H1 (cell line): ENCODE measurements at regions not wholly inside any gene's neighbourhood (a gene's known extent, or its start where the extent isn't known, plus 50 kb on each side); places are given as distances from the start of the nearest gene placed in this dataset.

Source experiments
- CTCF ChIA-PET: fragments of 300-600 bp; sonication (Branson Sonifier 250); formaldehyde crosslinking; loops from one replicate; lab custom pipeline; 2021; ENCODE audit not compliant: partially characterized antibody; lab: Charles Lee
- POLR2A ChIA-PET: fragments of 300-600 bp; sonication (Branson Sonifier 250); formaldehyde crosslinking; loops from one replicate; lab custom pipeline; 2021; ENCODE audit warnings: inconsistent platforms; ENCODE audit not compliant: partially characterized antibody; lab: Charles Lee
- DNase-seq, 2 experiments: peaks; one replicate each; pipeline versions ENCODE4 v3.0.0 to v3.0.0-alpha.2; 2010 to 2022; ENCODE audit warnings: low spot score in 2 of 2, low read depth in 1 of 2, mixed read lengths in 1 of 2
- FAIRE-seq: peaks from 2 replicates; lab custom pipeline; 2011; peaks lifted over from hg19 to GRCh38; lab: Jason Lieb, UNC
- H2AFZ ChIP-seq: 2 replicates; pipeline ENCODE4 v1.8.1; 2012; ENCODE audit warnings: low read length, inconsistent platforms
- H2AK5ac ChIP-seq: 2 replicates; pipeline ENCODE4 v1.6.1; 2013; ENCODE audit warnings: low read depth, low read length
- H2BK120ac ChIP-seq: replicated peaks from 2 replicates; pipeline ENCODE3; 2013; ENCODE audit warnings: low read depth, low read length, inconsistent platforms
- H2BK12ac ChIP-seq: 2 replicates; pipeline ENCODE4 v1.6.1; 2013; ENCODE audit warnings: low read depth, low read length
- H2BK15ac ChIP-seq: 2 replicates; pipeline ENCODE4 v1.6.1; 2013; ENCODE audit warnings: low read length
- H2BK20ac ChIP-seq: 2 replicates; pipeline ENCODE4 v1.6.1; 2013; ENCODE audit warnings: low read length
- H2BK5ac ChIP-seq: 2 replicates; pipeline ENCODE4 v1.6.1; 2013; ENCODE audit warnings: low read depth, low read length
- H3K14ac ChIP-seq: 2 replicates; pipeline ENCODE4 v1.6.1; 2013; ENCODE audit warnings: inconsistent platforms; ENCODE audit not compliant: insufficient read length
- H3K18ac ChIP-seq: 2 replicates; pipeline ENCODE4 v1.6.1; 2013; ENCODE audit warnings: low read length; ENCODE audit errors: extremely low read depth
- H3K23ac ChIP-seq: 2 replicates; pipeline ENCODE4 v1.6.1; 2013; ENCODE audit warnings: inconsistent platforms; ENCODE audit not compliant: insufficient read length
- H3K23me2 ChIP-seq: 2 replicates; pipeline ENCODE4 v1.6.1; 2013; ENCODE audit warnings: low read depth, low read length
- H3K27ac ChIP-seq: 2 replicates; pipeline ENCODE4 v1.6.1; 2011; ENCODE audit warnings: low read depth, low read length, inconsistent platforms
- H3K27me3 ChIP-seq, 4 experiments: replicated peaks in 1 of 4; 1 replicate in 1 of 4; 2 replicates in 3 of 4; pipeline versions ENCODE4 v1.6.1 to v1.8.1; 2011 to 2013; ENCODE audit warnings: low read length in 3 of 4, mild to moderate bottlenecking in 3 of 4, inconsistent platforms in 2 of 4, mixed read lengths in 2 of 4, moderate library complexity in 1 of 4; ENCODE audit not compliant: control insufficient read depth in 3 of 4, insufficient read depth in 3 of 4; ENCODE audit errors: extremely low read depth in 1 of 4
- H3K36me3 ChIP-seq, 4 experiments: 2 replicates each; pipeline versions ENCODE4 v1.6.1 to v1.8.1; 2011 to 2013; ENCODE audit warnings: mild to moderate bottlenecking in 4 of 4, low read length in 3 of 4, moderate library complexity in 2 of 4, control low read depth in 1 of 4, inconsistent platforms in 1 of 4; ENCODE audit not compliant: insufficient read depth in 4 of 4, control insufficient read depth in 2 of 4
- H3K4ac ChIP-seq: replicated peaks from 2 replicates; pipeline ENCODE3; 2013; ENCODE audit warnings: low read length, low read depth, mixed read lengths, inconsistent platforms; ENCODE audit not compliant: insufficient read length
- H3K4me1 ChIP-seq, 4 experiments: replicated peaks in 1 of 4; 1 replicate in 1 of 4; 2 replicates in 3 of 4; pipeline versions ENCODE4 v1.6.1 to v1.8.1; 2011 to 2013; ENCODE audit warnings: low read length in 3 of 4, inconsistent platforms in 2 of 4, mixed read lengths in 1 of 4; ENCODE audit not compliant: insufficient read depth in 4 of 4, control insufficient read depth in 3 of 4
- H3K4me2 ChIP-seq, 2 experiments: 2 replicates each; pipeline versions ENCODE4 v1.6.1 to v1.8.1; 2011 to 2013; ENCODE audit warnings: low read depth in 2 of 2, low read length in 2 of 2, control low read depth in 1 of 2, inconsistent platforms in 1 of 2, mild to moderate bottlenecking in 1 of 2; ENCODE audit not compliant: insufficient read depth in 1 of 2
- H3K4me3 ChIP-seq, 4 experiments: fragments of 200-600, 300-600 bp in 1 of 4; sonication (generic), shearing (Covaris generic), sonication (Bioruptor Twin) in 1 of 4; 2 replicates each; pipeline versions ENCODE4 v1.5.1 to v1.8.1; 2011 to 2016; ENCODE audit warnings: low read length in 4 of 4, low read depth in 3 of 4, control low read depth in 2 of 4, inconsistent platforms in 2 of 4, mild to moderate bottlenecking in 2 of 4, mixed read lengths in 1 of 4, moderate library complexity in 1 of 4; ENCODE audit not compliant: insufficient read depth in 2 of 4; ENCODE audit errors: extremely low read depth in 1 of 4
- H3K56ac ChIP-seq: replicated peaks from 2 replicates; pipeline ENCODE3; 2013; ENCODE audit warnings: low read depth, mild to moderate bottlenecking, mixed read lengths, low read length, inconsistent platforms; ENCODE audit not compliant: insufficient read length
- H3K79me1 ChIP-seq: 2 replicates; pipeline ENCODE4 v1.6.1; 2013; ENCODE audit warnings: low read depth, low read length, control low read depth
- H3K79me2 ChIP-seq, 2 experiments: 2 replicates each; pipeline versions ENCODE4 v1.6.1 to v1.8.1; 2012 to 2013; ENCODE audit warnings: low read length in 2 of 2, mild to moderate bottlenecking in 2 of 2, inconsistent platforms in 1 of 2; ENCODE audit not compliant: insufficient read depth in 2 of 2, control insufficient read depth in 1 of 2
- H3K9ac ChIP-seq, 4 experiments: replicated peaks in 1 of 4; 1 replicate in 1 of 4; 2 replicates in 3 of 4; pipeline versions ENCODE4 v1.6.1 to v1.8.1; 2011 to 2013; ENCODE audit warnings: low read depth in 3 of 4, low read length in 3 of 4, control low read depth in 2 of 4, mild to moderate bottlenecking in 2 of 4, moderate library complexity in 2 of 4, inconsistent platforms in 1 of 4; ENCODE audit errors: extremely low read depth in 1 of 4
- H3K9me3 ChIP-seq, 2 experiments: 2 replicates each; pipeline versions ENCODE4 v1.6.1 to v1.8.1; 2012 to 2013; ENCODE audit warnings: mild to moderate bottlenecking in 2 of 2, moderate library complexity in 2 of 2, control low read depth in 1 of 2, inconsistent platforms in 1 of 2, low read depth in 1 of 2, low read length in 1 of 2, mixed read lengths in 1 of 2; ENCODE audit not compliant: insufficient read depth in 2 of 2
- H4K20me1 ChIP-seq, 2 experiments: replicated peaks in 1 of 2; 2 replicates each; pipeline versions ENCODE3 to v1.8.1; 2011 to 2013; ENCODE audit warnings: inconsistent platforms in 2 of 2, low read length in 2 of 2, mild to moderate bottlenecking in 1 of 2; ENCODE audit not compliant: insufficient read depth in 2 of 2, control insufficient read depth in 1 of 2
- H4K5ac ChIP-seq: 2 replicates; pipeline ENCODE4 v1.6.1; 2013; ENCODE audit warnings: low read length, low read depth, mixed read lengths, inconsistent platforms; ENCODE audit not compliant: insufficient read length
- H4K8ac ChIP-seq: 2 replicates; pipeline ENCODE4 v1.8.0; 2013; ENCODE audit warnings: mild to moderate bottlenecking, moderate library complexity, low read length, inconsistent platforms; ENCODE audit not compliant: insufficient read depth; ENCODE audit errors: extremely low read depth
- H4K91ac ChIP-seq: replicated peaks from 2 replicates; pipeline ENCODE3; 2013; ENCODE audit warnings: low read length, mixed read lengths, inconsistent platforms; ENCODE audit not compliant: insufficient read length
- ASH2L ChIP-seq: fragments of 200-600, 300-600 bp; sonication (generic); IDR thresholded peaks from one replicate; pipeline ENCODE4 v1.7.1; 2017; ENCODE audit warnings: low read length
- HDAC2 ChIP-seq, 2 experiments: fragments of 300-600 bp in 1 of 2; sonication (generic) in 1 of 2; IDR thresholded peaks; 2 replicates each; pipeline ENCODE4 v1.6.1; 2011 to 2012; ENCODE audit warnings: low read depth in 2 of 2, low read length in 2 of 2, mild to moderate bottlenecking in 2 of 2, moderate library complexity in 2 of 2, borderline replicate concordance in 1 of 2, inconsistent platforms in 1 of 2
- WGBS, 2 experiments: shearing (Covaris generic) in 1 of 2; methylation state at CpG; one replicate each; pipeline versions ENCODE4 v1.1.6 to v1.1.7; 2013 to 2015; ENCODE audit warnings: low lambda C conversion rate in 2 of 2, mixed read lengths in 2 of 2, inconsistent platforms in 1 of 2, low coverage in 1 of 2, missing lambda C conversion rate in 1 of 2; ENCODE audit not compliant: insufficient replicate concordance in 2 of 2, insufficient coverage in 1 of 2, insufficient read length in 1 of 2; ENCODE audit errors: extremely low coverage in 1 of 2, missing lambda C conversion rate in 1 of 2; 5-methylcytosine and 5-hydroxymethylcytosine counted together

DNA sequence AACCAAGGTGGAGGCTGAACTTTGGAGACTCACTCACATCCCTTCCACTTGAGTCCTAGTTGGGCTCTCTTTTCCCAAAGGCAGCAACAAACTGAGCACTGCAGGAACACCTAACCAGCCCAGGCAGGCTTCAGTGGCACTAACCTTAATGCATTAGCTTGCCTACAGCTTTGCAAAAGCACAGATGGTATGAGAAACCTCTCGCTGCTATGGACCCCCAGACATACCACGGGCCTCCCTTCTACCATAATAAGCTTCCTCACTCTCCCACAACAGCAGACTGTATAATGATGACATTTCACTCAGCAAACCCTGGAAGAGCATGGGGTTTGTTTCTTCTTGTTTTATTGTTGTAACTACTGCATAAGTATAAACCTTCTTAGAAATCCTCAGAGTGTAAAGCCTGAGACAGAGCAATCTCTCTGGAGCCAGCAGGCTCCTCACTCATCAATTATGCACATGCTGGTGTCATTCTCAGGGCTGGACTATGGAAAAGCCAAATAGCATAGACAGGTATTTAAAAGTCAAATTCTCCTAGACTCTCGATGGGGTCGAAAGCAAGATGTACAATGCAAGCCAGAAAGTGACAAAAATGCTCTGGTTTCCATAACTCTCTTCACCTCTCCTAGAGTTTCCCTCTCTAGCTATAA lies 167.6 kb downstream of the NXPE2 start:
- Histone ChIP-seq H4K91ac (no peak overlapping the region), H2AFZ (no peak overlapping the region), H3K79me1 (no peaks in the 10 kb centered on the region), H2BK12ac (peak overlapping the region; percentile 4; the same call in 1 of the 2 replicates), H3K9ac (no peak overlapping the region), H3K4me1 (peaks cover 0 to 9% (median 4%) of the 10 kb centered on the region in 4 experiments; a peak in 4 of 7 replicates)
- no peak for FAIRE-seq
- TF ChIP-seq HDAC2 (IDR thresholded peaks at IDR 0.05; ENCODE audit: borderline replicate concordance in 1 of 2, low read depth in 2 of 2, low read length in 2 of 2) (no peak), ASH2L (no peak)
- TF ChIP-seq, all 59 proteins: peak for 0
- H2BK20ac ChIP-seq, result no peak overlapping the region
- no peak for DNase-seq
- WGBS, 2 experiments, result 83% methylated on average over 4 of the region's 4 CpGs; no CpG with 5 or more reads in 1 of the 2 experiments
- H3K27ac ChIP-seq, result no peak overlapping the region
- no peak overlapping the region for H2BK120ac ChIP-seq
- H2BK15ac ChIP-seq, result peak overlapping the region; percentile 10; the same call in 1 of the 2 replicates
- no peak overlapping the region for H3K4me2 ChIP-seq
- no peak overlapping the region for H3K4me3 ChIP-seq
- no peak overlapping the region for H2BK5ac ChIP-seq
- no peak overlapping the region for H3K4ac ChIP-seq
- no peak overlapping the region for H3K18ac ChIP-seq
- no peak overlapping the region for H3K23ac ChIP-seq
- no peaks in the 10 kb centered on the region for H4K20me1 ChIP-seq
- POLR2A ChIA-PET, result no interaction called here
- CTCF ChIA-PET, result interaction anchor here (1.0 to 2.2 kb wide), 5 partner anchors 45 to 78 kb away, joined by 3 to 7 read pairs (median 4); no protein-coding TSS in a partner anchor
- no peaks in the 10 kb centered on the region for H3K27me3 ChIP-seq
- H3K14ac ChIP-seq, result no peak overlapping the region
- H4K5ac ChIP-seq, result no peak overlapping the region
- no peak overlapping the region for H4K8ac ChIP-seq
- no peak overlapping the region for H2AK5ac ChIP-seq
- no peaks in the 10 kb centered on the region; the same call in 1 of the 2 replicates for H3K23me2 ChIP-seq
- no peaks in the 10 kb centered on the region for H3K9me3 ChIP-seq
- H3K56ac ChIP-seq, result no peak overlapping the region
- H3K36me3 ChIP-seq, result no peaks in the 10 kb centered on the region
- H3K79me2 ChIP-seq, result no peaks in the 10 kb centered on the region
